HEK293 (cell line): ENCODE measurements at regions not wholly inside any gene's neighbourhood (a gene's known extent, or its start where the extent isn't known, plus 50 kb on each side); places are given as distances from the start of the nearest gene placed in this dataset.

ENCODE experiments used
- BCL6B ChIP-seq: fragments of 450-650 bp; formaldehyde crosslinking; IDR thresholded peaks from 2 replicates; pipeline ENCODE4 v1.5.1; 2017; ENCODE audit warnings: missing biosample characterization, missing genetic modification characterization
- FEZF1 ChIP-seq: fragments of 450-650 bp; formaldehyde crosslinking; IDR thresholded peaks from 2 replicates; pipeline ENCODE4 v1.5.1; 2016; ENCODE audit warnings: missing biosample characterization, missing genetic modification characterization
- PBX3 ChIP-seq: sonication (generic); formaldehyde crosslinking; IDR thresholded peaks from 2 replicates; pipeline ENCODE4 v1.8.1; 2022; ENCODE audit warnings: mild to moderate bottlenecking, moderate library complexity, missing genetic modification reagents
- YY1 ChIP-seq: fragments of 450-650 bp; formaldehyde crosslinking; IDR thresholded peaks from 2 replicates; pipeline ENCODE4 v1.5.1; 2018; ENCODE audit warnings: missing biosample characterization, missing genetic modification characterization
- ZNF544 ChIP-seq: fragments of 450-650 bp; formaldehyde crosslinking; IDR thresholded peaks from 2 replicates; pipeline ENCODE4 v1.5.0; 2017; ENCODE audit warnings: missing biosample characterization, missing genetic modification characterization
- TF ChIP-seq, protein P1 (sequence below): fragments of 450-650 bp; formaldehyde crosslinking; IDR thresholded peaks from 2 replicates; pipeline ENCODE4 v1.5.1; 2016; ENCODE audit warnings: missing biosample characterization, missing genetic modification characterization

DNA sequence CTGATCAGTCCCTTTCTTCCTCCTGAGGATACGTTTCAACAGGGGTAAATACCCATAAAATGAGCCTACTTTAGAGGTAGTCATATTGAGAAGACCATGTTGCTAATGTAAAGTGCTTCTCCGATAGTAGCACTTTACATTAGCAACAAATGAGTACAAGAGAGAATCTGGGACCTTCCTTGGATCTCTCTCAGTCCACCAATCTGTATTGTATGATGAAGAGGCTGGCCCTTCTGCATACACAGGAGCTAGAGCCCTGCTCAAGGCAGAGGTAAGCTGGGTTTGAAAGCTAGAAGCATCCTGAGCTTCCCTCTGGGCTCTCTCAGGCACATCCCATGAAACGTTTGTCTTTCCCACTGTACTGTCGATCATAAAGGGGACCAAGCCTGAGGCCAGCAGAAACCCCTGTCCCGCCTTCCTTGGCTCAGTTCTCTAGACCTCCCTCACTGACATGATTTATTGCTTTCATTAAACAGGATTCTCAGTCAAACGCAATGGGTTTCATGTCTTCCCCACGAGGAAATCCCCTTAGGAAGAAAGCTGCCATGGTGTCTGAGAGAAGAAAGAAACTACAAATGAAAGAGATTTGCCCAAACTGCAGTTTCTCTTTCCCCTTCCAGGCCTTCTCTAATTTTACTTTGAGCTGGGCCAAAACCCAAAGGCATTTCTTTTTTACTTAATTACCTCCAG is 62.8 kb upstream of the BCAR3 start:
- TF ChIP-seq ZNF544: no peak
- TF ChIP-seq BCL6B (tag by site-specific recombination): no peak
- TF ChIP-seq PBX3 (CRISPR knock-in tag): no peak
- TF ChIP-seq FEZF1 (tag by site-specific recombination): no peak
- no peak for TF ChIP-seq YY1
- TF ChIP-seq, protein P1, sequence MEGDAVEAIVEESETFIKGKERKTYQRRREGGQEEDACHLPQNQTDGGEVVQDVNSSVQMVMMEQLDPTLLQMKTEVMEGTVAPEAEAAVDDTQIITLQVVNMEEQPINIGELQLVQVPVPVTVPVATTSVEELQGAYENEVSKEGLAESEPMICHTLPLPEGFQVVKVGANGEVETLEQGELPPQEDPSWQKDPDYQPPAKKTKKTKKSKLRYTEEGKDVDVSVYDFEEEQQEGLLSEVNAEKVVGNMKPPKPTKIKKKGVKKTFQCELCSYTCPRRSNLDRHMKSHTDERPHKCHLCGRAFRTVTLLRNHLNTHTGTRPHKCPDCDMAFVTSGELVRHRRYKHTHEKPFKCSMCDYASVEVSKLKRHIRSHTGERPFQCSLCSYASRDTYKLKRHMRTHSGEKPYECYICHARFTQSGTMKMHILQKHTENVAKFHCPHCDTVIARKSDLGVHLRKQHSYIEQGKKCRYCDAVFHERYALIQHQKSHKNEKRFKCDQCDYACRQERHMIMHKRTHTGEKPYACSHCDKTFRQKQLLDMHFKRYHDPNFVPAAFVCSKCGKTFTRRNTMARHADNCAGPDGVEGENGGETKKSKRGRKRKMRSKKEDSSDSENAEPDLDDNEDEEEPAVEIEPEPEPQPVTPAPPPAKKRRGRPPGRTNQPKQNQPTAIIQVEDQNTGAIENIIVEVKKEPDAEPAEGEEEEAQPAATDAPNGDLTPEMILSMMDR (tag by site-specific recombination): no peak
